ENCODE measurements at regions not wholly inside any gene's neighbourhood (a gene's known extent, or its start where the extent isn't known, plus 50 kb on each side); places are given as distances from the start of the nearest gene placed in this dataset.

- ATAC-seq, result no peak
- Mint-ChIP-seq H3K4me3 (no peak overlapping the region), H3K27me3 (no peaks in the 10 kb centered on the region), H3K27ac (no peak overlapping the region), H3K36me3 (no peaks in the 10 kb centered on the region), H3K9me3 (ENCODE audit: low read depth) (no peaks in the 10 kb centered on the region), H3K4me1 (no peaks in the 10 kb centered on the region)
- CTCF ChIA-PET, result no interaction called here
- DNase-seq, result no peak
Measured at GRCh38 chr7:11895337-11895736, 63.3 kb upstream of the THSD7A start.

DNA sequence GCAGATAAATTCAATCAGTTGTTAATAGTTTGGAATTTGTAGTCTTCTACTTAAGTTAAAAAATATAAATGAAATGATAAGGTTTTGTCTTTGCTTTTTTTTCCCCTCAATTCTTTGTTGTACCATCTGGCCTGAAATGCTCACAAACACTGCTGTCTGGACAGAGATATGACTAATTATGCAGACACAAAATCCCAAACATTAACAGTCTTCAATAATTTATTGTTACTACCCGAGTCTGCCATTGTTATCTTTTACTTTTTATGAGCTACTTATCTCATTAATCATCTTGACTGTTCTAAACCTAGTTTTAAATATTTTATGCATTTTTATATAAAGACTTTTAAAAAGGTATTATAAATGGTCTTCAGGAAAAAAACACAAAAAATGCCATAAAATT, 64.7 kb upstream of the THSD7A start:
- no peaks in the 10 kb centered on the region for H3K9me3 Mint-ChIP-seq (ENCODE audit: low read depth)
- H3K27me3 Mint-ChIP-seq, result no peaks in the 10 kb centered on the region
- CTCF ChIA-PET, result no interaction called here
- H3K4me1 Mint-ChIP-seq, result no peaks in the 10 kb centered on the region
- H3K27ac Mint-ChIP-seq, result no peak overlapping the region
- H3K4me3 Mint-ChIP-seq, result no peak overlapping the region
- DNase-seq (no peak), ATAC-seq (no peak)
- H3K36me3 Mint-ChIP-seq, result no peaks in the 10 kb centered on the region

DNA sequence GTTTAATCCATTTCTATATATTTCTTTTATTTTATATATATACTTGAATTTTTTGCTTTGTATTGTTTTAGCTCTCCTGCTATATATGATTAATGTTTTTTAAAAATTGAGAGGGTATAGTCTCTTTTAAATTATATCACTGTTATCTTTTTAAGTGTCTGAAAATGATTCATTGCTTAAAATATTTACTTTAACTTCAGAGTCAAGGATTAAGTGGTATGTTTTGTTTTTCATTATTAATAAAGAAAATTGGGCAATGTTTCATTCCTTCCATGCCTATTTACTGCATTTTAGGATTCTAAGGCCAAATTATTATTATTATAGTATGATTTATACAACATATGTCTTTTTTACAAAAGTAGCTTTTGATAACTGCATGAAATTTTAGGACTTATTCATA, 67.2 kb upstream of the THSD7A start:
- CTCF ChIA-PET, result no interaction called here
- Mint-ChIP-seq H3K36me3 (no peaks in the 10 kb centered on the region), H3K4me1 (no peaks in the 10 kb centered on the region), H3K4me3 (no peak overlapping the region), H3K27me3 (no peaks in the 10 kb centered on the region), H3K9me3 (ENCODE audit: low read depth) (no peaks in the 10 kb centered on the region), H3K27ac (no peak overlapping the region)
- no peak for ATAC-seq
- no peak for DNase-seq

- ATAC-seq (no peak), DNase-seq (no peak)
- no peaks in the 10 kb centered on the region for H3K36me3 Mint-ChIP-seq
- no peak overlapping the region for H3K4me3 Mint-ChIP-seq
- H3K9me3 Mint-ChIP-seq (ENCODE audit: low read depth), result no peaks in the 10 kb centered on the region
- no peak overlapping the region for H3K27ac Mint-ChIP-seq
- CTCF ChIA-PET, result no interaction called here
- no peaks in the 10 kb centered on the region for H3K27me3 Mint-ChIP-seq
- no peaks in the 10 kb centered on the region for H3K4me1 Mint-ChIP-seq
Measured at GRCh38 chr7:11910253-11910652, 78.3 kb upstream of the THSD7A start.

DNA sequence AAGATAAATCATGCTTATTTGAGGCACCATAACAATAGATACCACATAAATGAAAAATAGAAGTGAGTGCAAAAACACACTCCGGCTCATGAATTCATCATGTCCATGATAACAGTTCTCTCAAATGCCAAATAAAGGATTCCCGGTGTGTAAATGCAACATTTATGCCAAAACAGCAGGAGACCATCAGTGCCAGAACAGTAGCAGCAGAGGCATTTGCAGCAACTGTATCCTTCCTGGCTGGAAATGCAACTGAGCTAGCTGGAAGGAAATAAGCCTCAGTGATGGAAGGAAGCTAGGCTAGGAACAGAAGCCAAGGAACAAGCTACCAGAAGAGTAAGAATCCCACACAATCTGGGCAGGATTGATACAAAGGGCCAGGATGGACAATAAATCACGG, 79.9 kb upstream of the THSD7A start:
- Mint-ChIP-seq H3K36me3 (no peaks in the 10 kb centered on the region), H3K27ac (no peak overlapping the region), H3K4me3 (no peak overlapping the region), H3K4me1 (no peaks in the 10 kb centered on the region), H3K27me3 (no peaks in the 10 kb centered on the region), H3K9me3 (ENCODE audit: low read depth) (no peaks in the 10 kb centered on the region)
- DNase-seq, result no peak
- CTCF ChIA-PET, result no interaction called here
- no peak for ATAC-seq

- no peak overlapping the region for H3K27ac Mint-ChIP-seq
- no peak for DNase-seq
- H3K36me3 Mint-ChIP-seq, result no peaks in the 10 kb centered on the region
- no peak for ATAC-seq
- H3K27me3 Mint-ChIP-seq, result no peaks in the 10 kb centered on the region
- no peak overlapping the region for H3K4me3 Mint-ChIP-seq
- CTCF ChIA-PET, result no interaction called here
- H3K9me3 Mint-ChIP-seq (ENCODE audit: low read depth), result no peaks in the 10 kb centered on the region
- no peaks in the 10 kb centered on the region for H3K4me1 Mint-ChIP-seq
Measured at GRCh38 chr7:11914645-11915044, 82.6 kb upstream of the THSD7A start.

DNA sequence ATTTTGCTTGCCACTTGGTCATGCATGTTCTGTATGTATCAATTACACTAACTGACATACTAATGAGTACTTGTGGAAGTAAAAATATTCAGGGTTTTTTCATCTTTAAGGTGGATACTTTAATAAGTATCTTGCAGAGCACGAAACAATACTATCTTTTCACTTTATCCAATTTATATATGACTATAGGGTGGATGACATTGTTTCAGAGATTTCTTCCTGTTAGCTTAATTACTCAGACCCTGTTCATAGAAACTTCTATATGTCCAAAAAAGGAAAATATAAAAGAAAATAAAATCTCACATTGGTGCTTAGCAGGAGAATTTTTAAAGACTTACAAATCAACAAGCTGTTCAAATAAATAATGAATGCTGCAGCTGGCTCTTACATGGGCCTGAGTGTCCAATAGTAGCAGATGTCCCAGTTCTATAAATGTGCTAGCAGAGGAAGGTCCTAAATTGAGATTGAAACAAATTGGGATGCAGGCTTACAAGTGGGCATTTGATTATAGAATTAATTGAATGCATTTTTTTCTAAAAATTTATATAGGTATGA, 91.5 kb upstream of the THSD7A start:
- Mint-ChIP-seq H3K4me3 (no peak overlapping the region), H3K27me3 (no peaks in the 10 kb centered on the region), H3K4me1 (no peaks in the 10 kb centered on the region), H3K27ac (no peak overlapping the region), H3K9me3 (ENCODE audit: low read depth) (no peaks in the 10 kb centered on the region), H3K36me3 (no peaks in the 10 kb centered on the region)
- CTCF ChIA-PET, result no interaction called here
- no peak for DNase-seq
- ATAC-seq, result no peak

- Mint-ChIP-seq H3K4me3 (no peak overlapping the region), H3K9me3 (ENCODE audit: low read depth) (no peaks in the 10 kb centered on the region), H3K27ac (no peak overlapping the region), H3K27me3 (no peaks in the 10 kb centered on the region), H3K36me3 (no peaks in the 10 kb centered on the region), H3K4me1 (no peaks in the 10 kb centered on the region)
- no peak for DNase-seq
- no peak for ATAC-seq
- CTCF ChIA-PET, result no interaction called here
Measured at GRCh38 chr7:11931307-11931706, 99.3 kb upstream of the THSD7A start.

- ATAC-seq (no peak), DNase-seq (no peak)
- CTCF ChIA-PET, result no interaction called here
- Mint-ChIP-seq H3K36me3 (no peaks in the 10 kb centered on the region), H3K27ac (no peak overlapping the region), H3K4me3 (no peak overlapping the region), H3K9me3 (ENCODE audit: low read depth) (no peaks in the 10 kb centered on the region), H3K27me3 (no peaks in the 10 kb centered on the region), H3K4me1 (no peaks in the 10 kb centered on the region)
Measured at GRCh38 chr7:11934796-11935195, 102.8 kb upstream of the THSD7A start.

- Mint-ChIP-seq H3K36me3 (no peaks in the 10 kb centered on the region), H3K4me3 (no peak overlapping the region), H3K27ac (no peak overlapping the region), H3K9me3 (ENCODE audit: low read depth) (no peaks in the 10 kb centered on the region), H3K4me1 (no peaks in the 10 kb centered on the region), H3K27me3 (no peaks in the 10 kb centered on the region)
- ATAC-seq (no peak), DNase-seq (no peak)
- CTCF ChIA-PET, result no interaction called here
Measured at GRCh38 chr7:11935905-11936304, 103.9 kb upstream of the THSD7A start.

- Mint-ChIP-seq H3K27me3 (no peaks in the 10 kb centered on the region), H3K9me3 (ENCODE audit: low read depth) (peaks cover 2% of the 10 kb centered on the region), H3K4me1 (no peaks in the 10 kb centered on the region), H3K27ac (no peak overlapping the region), H3K36me3 (no peaks in the 10 kb centered on the region), H3K4me3 (no peak overlapping the region)
- CTCF ChIA-PET, result no interaction called here
- ATAC-seq (no peak), DNase-seq (no peak)
Measured at GRCh38 chr7:11946794-11947193, 114.8 kb upstream of the THSD7A start.

GRCh38 chr7:11950281-11950680, 118.3 kb upstream of the THSD7A start:
- Mint-ChIP-seq H3K4me3 (no peak overlapping the region), H3K27ac (no peak overlapping the region), H3K9me3 (ENCODE audit: low read depth) (peaks cover 2% of the 10 kb centered on the region), H3K27me3 (no peaks in the 10 kb centered on the region), H3K36me3 (no peaks in the 10 kb centered on the region), H3K4me1 (no peaks in the 10 kb centered on the region)
- ATAC-seq, result no peak
- no peak for DNase-seq
- CTCF ChIA-PET, result no interaction called here

DNA sequence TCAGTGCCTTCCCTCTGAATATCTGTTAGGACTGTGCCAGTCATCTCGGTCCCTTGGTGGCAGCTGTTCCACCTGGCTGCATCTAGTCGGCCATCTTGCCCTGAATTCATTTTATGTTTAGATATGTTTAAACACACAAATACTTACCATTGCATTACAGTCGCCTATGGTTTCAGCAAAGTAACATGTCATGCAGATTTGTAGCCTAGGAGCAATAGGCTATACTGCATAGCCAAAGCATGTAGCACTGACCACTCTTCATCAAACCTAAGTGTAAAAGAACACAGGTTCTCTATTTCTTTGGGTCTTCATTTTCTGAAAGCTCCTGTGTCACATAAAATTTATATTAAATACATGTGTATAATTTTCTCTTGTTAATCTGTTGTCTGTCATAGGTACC, 118.9 kb upstream of the THSD7A start:
- no peaks in the 10 kb centered on the region for H3K4me1 Mint-ChIP-seq
- H3K27me3 Mint-ChIP-seq, result no peaks in the 10 kb centered on the region
- no peak for ATAC-seq
- CTCF ChIA-PET, result no interaction called here
- H3K9me3 Mint-ChIP-seq (ENCODE audit: low read depth), result peaks cover 2% of the 10 kb centered on the region
- no peaks in the 10 kb centered on the region for H3K36me3 Mint-ChIP-seq
- no peak overlapping the region for H3K4me3 Mint-ChIP-seq
- no peak overlapping the region for H3K27ac Mint-ChIP-seq
- DNase-seq, result no peak

DNA sequence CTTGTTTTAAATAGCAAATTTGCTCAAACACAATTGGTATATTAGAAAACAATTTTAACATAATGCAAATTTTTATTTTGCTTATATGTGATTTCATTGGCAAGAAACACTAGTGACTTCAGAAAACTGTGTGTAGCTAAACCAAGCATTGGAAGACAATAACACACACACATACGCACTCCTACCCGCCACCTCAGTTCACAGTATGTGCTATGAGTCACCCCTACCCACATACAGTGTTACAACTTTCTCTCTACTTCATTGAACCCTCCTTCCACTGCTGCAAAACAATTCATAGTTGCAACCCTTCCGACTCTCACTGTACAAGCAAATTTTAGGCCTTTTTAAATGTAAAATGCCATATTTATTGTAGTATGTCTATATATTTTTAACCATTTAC, 119.9 kb upstream of the THSD7A start:
- H3K27ac Mint-ChIP-seq, result no peak overlapping the region
- H3K9me3 Mint-ChIP-seq (ENCODE audit: low read depth), result peaks cover 2% of the 10 kb centered on the region
- H3K4me1 Mint-ChIP-seq, result no peaks in the 10 kb centered on the region
- CTCF ChIA-PET, result no interaction called here
- H3K27me3 Mint-ChIP-seq, result no peaks in the 10 kb centered on the region
- DNase-seq, result no peak
- no peaks in the 10 kb centered on the region for H3K36me3 Mint-ChIP-seq
- H3K4me3 Mint-ChIP-seq, result no peak overlapping the region
- no peak for ATAC-seq

DNA sequence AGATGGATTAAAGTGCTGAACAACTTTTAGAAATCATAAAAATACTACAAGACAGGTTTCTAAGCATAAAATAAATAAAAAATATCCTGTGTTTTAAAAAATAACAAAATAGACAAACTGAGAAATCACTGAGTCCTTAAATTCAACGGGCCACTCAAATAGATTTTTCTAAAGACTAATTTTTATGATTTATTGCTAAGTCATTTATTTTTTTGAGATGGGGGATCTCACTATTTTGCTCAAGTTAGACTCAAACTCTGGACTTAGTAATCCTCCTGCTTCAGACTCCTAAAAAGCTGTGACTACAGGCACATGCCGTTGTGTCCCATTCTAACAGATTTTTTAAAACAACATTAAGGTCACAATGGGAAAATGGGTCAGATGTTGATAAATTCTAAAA, 121.0 kb upstream of the THSD7A start:
- Mint-ChIP-seq H3K4me3 (no peak overlapping the region), H3K27ac (no peak overlapping the region), H3K4me1 (no peaks in the 10 kb centered on the region), H3K9me3 (ENCODE audit: low read depth) (peaks cover 2% of the 10 kb centered on the region), H3K27me3 (no peaks in the 10 kb centered on the region), H3K36me3 (no peaks in the 10 kb centered on the region)
- DNase-seq, result no peak
- CTCF ChIA-PET, result no interaction called here
- ATAC-seq, result no peak

Measured in activated CD8-positive, alpha-beta memory T cell treated with anti-CD3 and anti-CD28 coated beads, Interleukin-2, amount 10 ng/mL, durations not matched to agents 7 days and 5 days (primary cell).